ENCODE measurements at regions not wholly inside any gene's neighbourhood (a gene's known extent, or its start where the extent isn't known, plus 50 kb on each side); places are given as distances from the start of the nearest gene placed in this dataset.

GRCh38 chr20:6240059-6240458, 117.2 kb upstream of the FERMT1 start:
- TF ChIP-seq CTCF (IDR thresholded peaks at IDR 0.05; ENCODE audit: low read depth, low read length): no peak
- TF ChIP-seq MAX (IDR thresholded peaks at IDR 0.05; ENCODE audit: low read depth, low read length): no peak

Data from NB4 (cell line).